Inferior parietal cortex (tissue), 1 donor: ENCODE measurements at regions not wholly inside any gene's neighbourhood (a gene's known extent, or its start where the extent isn't known, plus 50 kb on each side); places are given as distances from the start of the nearest gene placed in this dataset.

Source experiments
- DNase-seq: peaks from one replicate; pipeline ENCODE4 v3.0.0-alpha.2; 2016; ENCODE audit errors: extremely low spot score

DNA sequence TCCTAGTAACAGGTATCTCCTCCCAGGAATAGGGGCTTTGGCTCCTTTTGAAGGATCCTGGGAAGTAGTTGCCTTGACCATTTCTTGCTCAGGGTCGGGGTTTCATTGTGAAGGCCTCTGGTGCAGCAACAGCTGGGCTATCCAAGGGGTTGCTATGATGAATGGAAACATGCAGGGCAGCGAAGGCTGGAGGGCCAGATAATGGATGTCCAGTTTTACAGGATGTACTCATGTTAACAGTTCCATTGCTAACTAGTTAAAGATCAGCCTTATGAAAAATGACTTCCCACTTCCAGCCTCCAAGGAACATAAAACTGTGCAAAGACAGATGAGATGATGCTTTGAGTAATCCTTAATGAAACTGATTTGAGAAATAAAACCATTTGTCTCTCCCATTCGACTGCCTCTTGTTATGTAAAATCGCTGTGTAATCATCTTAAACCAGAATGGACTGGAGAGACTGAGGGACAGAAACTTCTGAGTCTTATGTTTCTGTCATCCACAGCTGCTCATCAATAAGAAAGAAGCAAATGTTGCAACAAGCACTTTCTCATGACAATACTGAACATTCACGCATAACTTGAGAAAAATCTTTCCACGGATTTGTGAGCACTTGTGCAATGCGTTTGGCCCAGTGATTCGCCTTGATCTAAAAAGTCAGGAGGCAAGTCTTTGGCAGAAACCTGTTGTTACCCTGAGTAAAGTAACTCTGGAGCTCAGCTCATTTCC lies 473.5 kb upstream of the RGMA start:
- no peak for DNase-seq

DNA sequence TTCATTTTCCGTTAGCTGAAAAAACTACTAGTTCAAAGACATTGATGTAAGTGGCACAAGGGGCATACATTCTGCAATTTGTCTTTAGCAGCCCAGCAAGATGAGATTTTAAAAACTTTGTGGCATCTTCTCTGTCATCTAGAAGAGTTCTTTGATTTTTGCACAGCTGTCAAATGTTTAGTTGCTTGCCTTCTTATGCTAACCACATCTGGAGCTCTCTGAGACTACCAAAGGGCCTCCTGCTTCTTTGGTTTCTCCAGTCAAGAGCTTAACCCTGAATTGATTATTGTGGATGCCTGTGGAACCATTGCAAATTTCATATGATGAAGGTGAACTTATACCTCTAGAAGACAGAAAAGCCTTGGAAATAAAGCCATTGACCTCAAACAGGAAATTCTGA lies 468.7 kb upstream of the RGMA start:
- no peak for DNase-seq

DNA sequence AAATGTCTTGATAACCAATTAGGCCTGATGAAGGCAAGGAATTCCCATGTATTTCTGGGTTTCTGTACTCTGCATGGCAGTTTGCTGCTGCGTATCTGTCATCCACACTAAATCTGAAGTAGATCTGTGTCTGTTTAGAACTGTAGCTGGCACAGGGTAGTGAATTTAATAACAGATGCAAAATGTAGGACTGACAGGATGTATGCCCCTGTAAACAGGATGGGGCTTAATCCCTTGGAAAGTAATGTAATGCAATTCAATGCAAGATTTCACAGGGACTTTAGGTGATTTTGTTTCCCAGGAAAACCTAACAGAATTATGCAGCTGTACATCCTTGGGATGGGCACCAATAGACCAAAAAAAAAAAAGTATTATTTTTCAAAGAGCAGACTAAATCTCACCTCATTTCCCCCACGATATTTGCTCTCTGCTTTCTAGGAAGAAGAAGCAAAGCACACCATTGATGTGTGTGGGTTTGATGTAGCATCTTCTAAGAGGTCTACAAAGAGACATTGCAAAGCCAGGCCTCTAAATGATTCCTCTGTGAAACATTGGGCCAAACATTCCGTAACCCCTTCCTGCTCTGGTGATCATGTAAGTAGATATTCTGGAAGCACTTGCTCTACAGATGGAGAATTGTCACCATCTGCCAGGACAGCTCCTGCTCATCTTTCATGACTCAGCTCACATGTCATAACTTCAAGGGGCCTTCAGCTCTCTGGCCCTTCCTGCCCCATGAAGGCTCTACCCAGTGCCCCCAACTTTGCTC lies 464.3 kb upstream of the RGMA start:
- no peak for DNase-seq

GRCh38 chr15:93543093-93543492 lies 454.1 kb upstream of the RGMA start:
- no peak for DNase-seq

DNA sequence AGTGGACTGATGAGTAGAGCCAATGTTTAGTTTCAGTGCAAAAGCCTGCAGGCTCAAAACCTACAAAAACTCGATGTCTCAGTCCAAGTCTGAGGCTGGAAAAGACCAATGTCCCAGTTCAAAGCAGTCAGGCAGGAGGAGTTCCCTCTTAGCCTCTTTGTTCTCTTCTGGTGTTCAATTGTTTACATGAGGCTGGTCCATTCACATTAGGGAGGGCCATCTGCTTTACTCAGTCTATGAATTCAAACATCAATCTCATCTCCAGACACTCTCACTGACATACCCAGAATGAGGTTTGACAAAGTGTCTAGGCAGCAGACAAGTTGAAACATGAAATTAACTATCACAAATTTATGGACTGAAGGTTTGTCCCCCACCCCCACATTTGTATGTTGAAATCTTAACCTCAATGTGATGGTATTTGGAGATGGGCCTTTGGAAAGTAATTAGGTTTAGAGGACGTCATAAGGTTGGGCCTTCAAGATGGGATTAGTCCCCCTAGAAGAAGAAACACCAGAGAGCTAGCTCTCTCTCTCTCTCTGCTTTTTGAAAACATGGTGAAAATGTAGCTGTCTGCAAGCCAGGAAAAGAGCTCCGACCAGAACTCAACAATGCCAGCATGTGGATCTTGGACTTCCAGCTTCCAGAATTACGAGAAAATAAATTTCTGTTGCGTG lies 438.5 kb upstream of the RGMA start:
- no peak for DNase-seq

DNA sequence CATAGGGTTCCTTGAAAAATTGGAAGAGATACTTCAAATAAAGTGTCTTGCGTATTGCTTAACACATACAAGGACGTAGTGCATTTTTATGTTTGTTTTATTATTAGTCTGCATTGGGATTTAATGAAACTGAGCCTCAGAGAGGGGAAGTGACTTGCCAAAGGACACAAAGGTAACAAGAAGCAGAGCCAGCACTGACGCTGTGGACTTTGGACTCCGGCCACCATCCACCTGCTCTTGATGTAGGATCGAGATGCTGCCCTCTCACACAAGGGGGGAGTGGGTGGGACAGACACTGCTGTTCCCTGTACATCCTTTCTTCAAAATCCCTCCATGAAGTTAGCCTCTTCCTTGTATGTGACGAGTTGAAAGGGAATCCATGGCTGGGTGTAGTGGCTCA lies 435.4 kb upstream of the RGMA start:
- no peak for DNase-seq

GRCh38 chr15:93523481-93523880 lies 434.5 kb upstream of the RGMA start:
- DNase-seq: no peak

DNA sequence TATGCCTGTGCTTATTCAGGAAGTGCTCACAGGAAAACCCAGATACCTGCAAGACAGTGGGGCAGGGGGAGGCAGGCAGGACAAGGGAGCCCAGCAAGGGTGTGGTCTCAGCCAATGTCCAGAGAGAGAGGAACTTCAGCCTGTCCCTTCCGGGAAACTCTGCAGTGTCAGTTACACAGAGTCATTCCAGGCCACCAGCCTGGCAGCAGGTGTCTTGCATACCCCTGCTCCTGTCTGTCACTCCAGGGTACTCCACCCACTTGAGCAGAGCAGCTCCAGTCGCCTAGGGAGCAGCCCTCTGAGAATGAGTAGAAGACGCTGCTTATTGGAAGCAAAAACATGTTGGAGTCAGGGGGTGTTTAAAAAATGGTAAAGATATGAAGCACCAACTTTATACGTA lies 431.2 kb upstream of the RGMA start:
- DNase-seq: no peak

DNA sequence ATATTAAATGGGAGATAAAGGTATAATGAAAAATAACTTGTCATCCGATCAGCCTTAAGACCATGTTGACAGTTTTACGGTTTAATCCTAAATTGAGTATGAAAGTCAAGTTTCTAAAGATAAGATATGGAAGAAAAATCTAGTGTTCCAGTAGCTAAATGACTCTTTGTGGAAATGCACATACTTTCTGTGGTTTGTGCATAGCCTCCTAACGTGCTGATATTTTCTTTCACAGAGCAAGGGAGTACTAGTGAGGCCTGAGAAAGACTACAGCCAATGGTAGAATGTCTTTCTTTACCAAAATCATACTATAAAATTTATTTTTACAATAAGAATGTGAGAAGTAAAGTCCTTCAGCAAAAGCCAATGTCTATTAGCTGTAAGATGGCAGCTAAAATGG lies 430.6 kb upstream of the RGMA start:
- no peak for DNase-seq

DNA sequence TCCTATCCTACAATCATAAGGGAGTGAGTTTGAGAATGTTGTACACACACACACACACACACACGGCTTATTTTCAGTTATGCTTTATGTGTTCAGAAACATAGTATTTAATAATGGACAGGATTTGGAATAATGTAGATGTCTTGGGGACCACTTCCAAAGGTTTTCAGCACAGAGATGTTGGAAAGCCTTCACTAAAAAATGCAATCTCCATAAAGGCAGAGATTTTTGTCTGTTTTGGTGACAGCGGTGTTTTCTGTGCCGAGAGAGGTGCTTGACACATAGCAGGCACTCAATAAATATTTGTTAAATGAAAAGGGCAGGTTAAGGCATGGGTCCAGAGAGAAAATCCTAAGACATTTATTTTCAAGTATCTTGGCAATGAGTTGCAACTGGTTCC lies 428.2 kb upstream of the RGMA start:
- DNase-seq: no peak

DNA sequence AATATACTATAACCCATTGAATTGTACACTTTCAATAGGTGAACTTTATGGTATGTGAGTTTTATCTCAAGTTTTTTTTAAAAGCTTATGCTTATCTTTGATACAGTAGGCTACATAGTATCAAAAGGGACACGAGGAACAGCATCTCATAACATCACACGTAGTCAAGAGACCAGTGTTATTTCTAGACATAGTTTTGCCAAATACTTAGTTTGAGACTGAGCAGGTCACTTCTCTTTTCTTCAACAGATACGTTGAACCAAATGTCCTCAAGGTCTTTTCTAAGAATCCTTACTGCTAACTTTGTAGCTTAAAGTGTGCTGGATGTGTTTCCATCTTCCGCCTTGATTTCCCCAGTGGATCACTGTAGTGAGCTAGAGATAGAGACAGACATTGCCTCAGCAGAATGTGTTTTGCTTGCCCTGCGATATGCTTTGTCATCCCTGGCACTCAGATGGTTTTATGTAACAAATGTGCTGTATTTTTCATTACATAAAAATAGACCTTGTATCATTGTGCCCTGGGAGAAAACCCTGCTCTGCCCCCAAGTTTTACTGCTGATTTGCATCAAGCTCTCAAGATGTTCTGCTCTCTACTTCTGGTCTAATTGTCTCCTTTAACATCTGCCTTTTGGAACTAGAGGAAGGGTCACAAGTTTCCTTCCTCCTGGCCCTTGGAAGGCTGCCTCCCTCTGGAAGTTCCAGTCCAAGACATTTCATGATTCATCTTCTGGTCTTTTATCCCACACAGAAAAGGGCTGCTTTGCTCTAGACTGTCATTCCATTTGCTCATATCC lies 426.4 kb upstream of the RGMA start:
- no peak for DNase-seq

- DNase-seq: no peak
Observed at GRCh38 chr15:93506646-93507045, 417.6 kb upstream of the RGMA start.

DNA sequence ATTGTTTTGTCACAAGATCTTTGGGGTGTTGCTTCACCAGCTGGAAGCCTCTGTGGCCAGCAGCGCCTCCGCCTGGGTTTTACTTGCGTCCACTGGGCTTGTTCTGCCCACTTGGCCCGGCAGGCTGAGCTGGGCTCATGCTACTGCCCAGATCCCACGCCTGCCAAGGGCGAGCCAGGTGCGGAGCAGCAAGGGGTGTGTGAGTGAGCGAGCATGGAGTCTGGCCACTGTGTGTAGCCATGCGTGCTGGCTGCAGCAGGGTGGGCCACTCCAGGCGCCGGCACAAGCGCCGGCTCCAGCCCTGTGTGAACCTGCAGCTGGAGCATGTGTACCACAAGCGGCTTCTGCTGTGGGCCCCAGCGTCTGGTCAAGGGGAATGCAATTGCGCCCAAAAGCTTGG lies 416.5 kb upstream of the RGMA start:
- DNase-seq: no peak

DNA sequence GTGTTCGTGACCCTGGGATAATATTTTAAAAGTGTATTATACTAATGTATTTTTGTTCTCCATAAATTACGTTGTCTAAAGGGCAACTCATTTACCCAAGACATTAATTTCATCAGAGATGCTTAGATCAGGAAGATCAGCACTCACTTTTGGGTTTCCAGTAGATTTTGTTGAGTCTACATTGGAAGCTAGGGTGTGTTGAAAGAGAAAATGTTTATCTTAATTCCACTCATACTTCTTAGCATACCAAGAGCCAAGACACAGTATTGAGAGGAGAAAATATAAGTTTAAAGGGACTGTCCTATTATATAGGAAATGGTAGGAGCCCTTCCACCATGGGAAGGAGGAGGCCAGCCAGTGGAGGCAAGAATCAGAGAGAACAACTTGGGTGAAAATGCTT lies 412.9 kb upstream of the RGMA start:
- no peak for DNase-seq

DNA sequence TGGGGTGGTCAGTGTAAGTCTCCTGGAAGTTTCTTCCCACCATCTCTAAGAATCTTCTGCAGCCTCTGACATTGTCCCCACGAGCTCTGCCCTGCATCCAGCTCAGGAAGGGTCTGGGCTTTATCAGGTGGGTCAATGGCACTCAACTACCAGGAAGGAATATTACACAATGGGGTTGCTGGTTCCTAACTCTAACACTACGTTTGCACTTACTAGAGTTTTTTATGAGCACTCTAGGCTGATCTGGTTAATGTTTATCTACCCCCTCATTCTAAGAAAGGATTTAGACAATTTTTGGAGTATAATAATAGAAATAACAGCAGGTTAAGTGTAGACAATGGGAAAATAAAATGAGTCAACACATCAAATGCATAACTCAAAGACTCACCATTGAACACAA lies 411.1 kb upstream of the RGMA start:
- DNase-seq: no peak

- DNase-seq: no peak
Observed at GRCh38 chr15:93497291-93497690, 408.3 kb upstream of the RGMA start.

GRCh38 chr15:93496888-93497287 lies 407.9 kb upstream of the RGMA start:
- no peak for DNase-seq

- no peak for DNase-seq
Observed at GRCh38 chr15:93495799-93496637, 407.0 kb upstream of the RGMA start.

- DNase-seq: no peak
Observed at GRCh38 chr15:93493172-93493571, 404.2 kb upstream of the RGMA start.

DNA sequence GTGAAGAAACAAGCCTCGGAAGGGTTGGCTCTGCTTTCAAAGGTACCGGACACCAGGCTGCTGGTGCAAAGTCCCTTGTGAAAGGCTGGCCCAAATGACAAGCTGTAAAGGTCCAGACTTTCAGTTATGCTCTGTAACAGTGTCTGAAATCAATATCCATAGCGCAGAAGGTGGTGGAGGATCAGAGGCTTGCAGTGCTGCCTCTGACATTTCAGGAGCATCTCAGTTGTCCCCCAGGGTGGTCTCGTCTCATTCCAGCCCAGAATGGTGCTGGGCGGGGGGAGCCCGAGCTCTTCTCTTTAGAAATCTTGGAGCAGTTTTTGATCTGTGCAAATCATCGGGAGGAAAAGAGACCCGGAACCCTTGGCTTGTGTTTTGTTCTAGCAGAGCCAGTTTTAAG lies 402.3 kb upstream of the RGMA start:
- DNase-seq: no peak

GRCh38 chr15:93488296-93488713 lies 399.3 kb upstream of the RGMA start:
- DNase-seq: no peak
